SIG-M5 (cell line): ENCODE measurements at regions not wholly inside any gene's neighbourhood (a gene's known extent, or its start where the extent isn't known, plus 50 kb on each side); places are given as distances from the start of the nearest gene placed in this dataset.

ENCODE experiments used
- DNase-seq: peaks from one replicate; lab custom pipeline; 2025; lab: John Stamatoyannopoulos, UW

- no peak for DNase-seq
These were observed 60.9 kb upstream of the ZNF648 start for GRCh38 chr1:182122256-182122912.

DNA sequence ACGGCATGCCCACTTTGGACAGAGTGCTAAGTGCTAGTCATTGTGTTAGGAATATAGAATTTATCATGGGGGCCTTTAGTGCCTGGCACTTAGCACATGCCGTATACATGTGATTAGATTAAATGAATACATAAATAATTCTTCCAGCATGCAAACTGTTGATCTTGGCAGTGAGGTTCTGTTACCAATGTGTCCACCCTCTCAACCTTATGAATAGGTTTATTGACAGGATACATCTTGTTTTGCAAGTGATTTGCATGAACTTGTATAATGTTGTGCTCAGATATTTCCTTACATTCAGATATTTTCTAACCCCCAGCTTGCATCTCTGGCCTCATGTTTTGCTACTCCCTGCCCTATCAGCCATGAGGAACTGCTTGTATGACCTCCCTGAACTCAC, 60.3 kb upstream of the ZNF648 start:
- no peak for DNase-seq

- no peak for DNase-seq
These were observed 59.1 kb upstream of the ZNF648 start for GRCh38 chr1:182120411-182121258.

DNA sequence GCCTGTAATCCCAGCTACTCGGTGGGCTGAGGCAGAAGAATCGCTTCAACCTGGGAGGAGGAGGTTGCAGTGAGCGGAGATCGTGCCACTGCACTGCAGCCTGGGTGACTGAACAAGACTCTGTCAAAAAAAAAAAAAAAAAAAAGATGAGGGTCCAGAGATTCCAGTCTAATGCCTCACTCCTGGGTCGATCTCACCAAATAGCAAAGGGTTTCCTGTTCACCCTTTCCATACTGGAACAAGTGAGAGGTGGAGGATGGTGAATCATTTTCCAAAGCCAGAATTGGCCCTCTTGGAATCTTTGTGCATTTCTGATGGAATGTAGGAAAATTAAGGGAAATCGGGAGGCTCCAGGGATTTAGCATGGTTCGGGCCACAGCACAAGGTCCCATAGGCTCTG, 58.1 kb upstream of the ZNF648 start:
- DNase-seq = no peak

- DNase-seq = no peak
These were observed 57.3 kb upstream of the ZNF648 start for GRCh38 chr1:182118851-182119250.

DNA sequence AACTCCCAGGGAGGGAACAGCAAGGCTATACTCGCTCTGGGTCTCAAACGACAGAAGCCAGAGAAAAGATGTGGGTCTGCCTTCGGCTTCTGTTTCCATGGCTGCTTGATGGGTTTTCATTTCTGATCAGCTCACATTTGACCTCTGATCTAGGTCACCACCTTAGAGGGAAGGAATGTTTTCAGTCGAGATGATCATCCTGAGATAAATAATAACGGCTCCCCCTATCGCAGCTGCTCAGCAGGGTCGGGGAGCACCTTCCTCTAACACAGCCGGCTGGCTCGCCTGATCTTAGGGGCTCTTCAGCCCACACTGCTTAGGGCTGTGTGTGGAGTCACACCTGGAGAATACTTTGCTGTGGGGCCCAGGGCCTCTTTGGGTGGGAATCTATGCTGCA, 53.1 kb upstream of the ZNF648 start:
- DNase-seq = no peak

GRCh38 chr1:182113879-182114626, 52.5 kb upstream of the ZNF648 start:
- DNase-seq = no peak

GRCh38 chr1:182111496-182111895, 50.0 kb upstream of the ZNF648 start:
- no peak for DNase-seq
